ENCODE measurements at regions not wholly inside any gene's neighbourhood (a gene's known extent, or its start where the extent isn't known, plus 50 kb on each side); places are given as distances from the start of the nearest gene placed in this dataset.
A peak's percentile ranks its signal among the peaks of the same experiment; 100 is the strongest.

GRCh38 chr11:15758857-15759465 lies 597.4 kb downstream of the SOX6 start:
- Histone ChIP-seq H3K27me3 (no peaks in the 10 kb centered on the region), H3K9me3 (no peaks in the 10 kb centered on the region), H3K4me3 (no peak overlapping the region), H3K36me3 (no peaks in the 10 kb centered on the region)
- DNase-seq: no peak

GRCh38 chr11:15761235-15761634 lies 595.1 kb downstream of the SOX6 start:
- Histone ChIP-seq H3K27me3 (no peaks in the 10 kb centered on the region), H3K9me3 (no peaks in the 10 kb centered on the region), H3K4me3 (no peak overlapping the region), H3K36me3 (no peaks in the 10 kb centered on the region)
- no peak for DNase-seq

GRCh38 chr11:15764326-15764725 lies 592.0 kb downstream of the SOX6 start:
- DNase-seq: no peak
- Histone ChIP-seq H3K36me3 (no peaks in the 10 kb centered on the region), H3K4me3 (no peak overlapping the region), H3K9me3 (no peaks in the 10 kb centered on the region), H3K27me3 (no peaks in the 10 kb centered on the region)

- Histone ChIP-seq H3K36me3 (no peaks in the 10 kb centered on the region), H3K27me3 (no peaks in the 10 kb centered on the region)
Observed at GRCh38 chr11:15764948-15765347, 591.4 kb downstream of the SOX6 start.

GRCh38 chr11:15765530-15765929 lies 590.8 kb downstream of the SOX6 start:
- DNase-seq: no peak
- Histone ChIP-seq H3K4me3 (no peak overlapping the region), H3K36me3 (no peaks in the 10 kb centered on the region), H3K9me3 (no peaks in the 10 kb centered on the region), H3K27me3 (no peaks in the 10 kb centered on the region)

More at GRCh38 chr11:15764948-15765347, 591.4 kb downstream of the SOX6 start:
- DNase-seq: no peak
- H3K4me3 ChIP-seq: no peak overlapping the region
- H3K9me3 ChIP-seq: no peaks in the 10 kb centered on the region

- H3K36me3 ChIP-seq: no peaks in the 10 kb centered on the region
- no peak overlapping the region for H3K4me3 ChIP-seq
- DNase-seq: no peak
- no peaks in the 10 kb centered on the region for H3K9me3 ChIP-seq
- no peaks in the 10 kb centered on the region for H3K27me3 ChIP-seq
Observed at GRCh38 chr11:15768321-15768720, 588.0 kb downstream of the SOX6 start.

- Histone ChIP-seq H3K9me3 (no peaks in the 10 kb centered on the region), H3K27me3 (no peaks in the 10 kb centered on the region), H3K4me3 (no peak overlapping the region), H3K36me3 (no peaks in the 10 kb centered on the region)
- DNase-seq: no peak
Observed at GRCh38 chr11:15769203-15769602, 587.1 kb downstream of the SOX6 start.

- H3K4me3 ChIP-seq: no peak overlapping the region
- H3K27me3 ChIP-seq: no peaks in the 10 kb centered on the region
- H3K9me3 ChIP-seq: no peaks in the 10 kb centered on the region
- DNase-seq: peak; percentile 7
- no peaks in the 10 kb centered on the region for H3K36me3 ChIP-seq
Observed at GRCh38 chr11:15770798-15771414, 585.4 kb downstream of the SOX6 start.

GRCh38 chr11:15772547-15772946 lies 583.8 kb downstream of the SOX6 start:
- no peaks in the 10 kb centered on the region for H3K36me3 ChIP-seq
- H3K27me3 ChIP-seq: no peaks in the 10 kb centered on the region
- no peak overlapping the region for H3K4me3 ChIP-seq
- no peak for DNase-seq
- H3K9me3 ChIP-seq: no peaks in the 10 kb centered on the region

- Histone ChIP-seq H3K36me3 (no peaks in the 10 kb centered on the region), H3K4me3 (no peak overlapping the region), H3K27me3 (no peaks in the 10 kb centered on the region), H3K9me3 (no peaks in the 10 kb centered on the region)
- DNase-seq: no peak
Observed at GRCh38 chr11:15772981-15773380, 583.4 kb downstream of the SOX6 start.

- no peak for DNase-seq
- Histone ChIP-seq H3K9me3 (no peaks in the 10 kb centered on the region), H3K36me3 (no peaks in the 10 kb centered on the region), H3K27me3 (no peaks in the 10 kb centered on the region), H3K4me3 (no peak overlapping the region)
Observed at GRCh38 chr11:15773476-15774387, 582.6 kb downstream of the SOX6 start.

GRCh38 chr11:15774388-15774939 lies 581.9 kb downstream of the SOX6 start:
- DNase-seq: no peak
- no peaks in the 10 kb centered on the region for H3K27me3 ChIP-seq
- no peak overlapping the region for H3K4me3 ChIP-seq

GRCh38 chr11:15775015-15775541 lies 581.3 kb downstream of the SOX6 start:
- Histone ChIP-seq H3K9me3 (no peaks in the 10 kb centered on the region), H3K36me3 (no peaks in the 10 kb centered on the region), H3K27me3 (no peaks in the 10 kb centered on the region), H3K4me3 (no peak overlapping the region)
- no peak for DNase-seq

More at GRCh38 chr11:15774388-15774939, 581.9 kb downstream of the SOX6 start:
- no peaks in the 10 kb centered on the region for H3K36me3 ChIP-seq
- H3K9me3 ChIP-seq: no peaks in the 10 kb centered on the region

GRCh38 chr11:15775797-15776196 lies 580.5 kb downstream of the SOX6 start:
- Histone ChIP-seq H3K4me3 (no peak overlapping the region), H3K36me3 (no peaks in the 10 kb centered on the region), H3K9me3 (no peaks in the 10 kb centered on the region), H3K27me3 (no peaks in the 10 kb centered on the region)
- DNase-seq: no peak

- Histone ChIP-seq H3K9me3 (no peaks in the 10 kb centered on the region), H3K27me3 (no peaks in the 10 kb centered on the region), H3K4me3 (no peak overlapping the region), H3K36me3 (no peaks in the 10 kb centered on the region)
- DNase-seq: no peak
Observed at GRCh38 chr11:15776366-15776765, 580.0 kb downstream of the SOX6 start.

GRCh38 chr11:15779518-15779917 lies 576.8 kb downstream of the SOX6 start:
- Histone ChIP-seq H3K27me3 (no peaks in the 10 kb centered on the region), H3K9me3 (no peaks in the 10 kb centered on the region), H3K36me3 (no peaks in the 10 kb centered on the region), H3K4me3 (no peak overlapping the region)
- no peak for DNase-seq

GRCh38 chr11:15780382-15780781 lies 576.0 kb downstream of the SOX6 start:
- DNase-seq: no peak
- H3K36me3 ChIP-seq: no peaks in the 10 kb centered on the region
- no peaks in the 10 kb centered on the region for H3K27me3 ChIP-seq

More at GRCh38 chr11:15780382-15780781, 576.0 kb downstream of the SOX6 start:
- Histone ChIP-seq H3K4me3 (no peak overlapping the region), H3K9me3 (no peaks in the 10 kb centered on the region)

All from MG63 (cell line).